T-helper 1 cell treated with Interleukin-12 subunit alpha and Interleukin-12 subunit beta and Interleukin-4 antibody, amounts not matched to agents 30 μg/mL and 1 μg/mL, for 36 hours (primary cell): ENCODE measurements at regions not wholly inside any gene's neighbourhood (a gene's known extent, or its start where the extent isn't known, plus 50 kb on each side); places are given as distances from the start of the nearest gene placed in this dataset.
"Not testable (repeated sequence)": the region's sequence is repeated elsewhere in the genome, so short reads cannot be mapped to it uniquely, and the experiment has no call there.

Experiments
- H3K27ac Mint-ChIP-seq: one replicate; pipeline ENCODE4 v1.8.0; 2021; ENCODE audit warnings: mild to moderate bottlenecking, mixed read lengths
- H3K27me3 Mint-ChIP-seq: one replicate; pipeline ENCODE4 v1.8.0; 2021; ENCODE audit warnings: low read depth, mixed read lengths
- H3K36me3 Mint-ChIP-seq: one replicate; pipeline ENCODE4 v1.8.0; 2021; ENCODE audit warnings: low read depth, mixed read lengths
- H3K4me1 Mint-ChIP-seq: one replicate; pipeline ENCODE4 v1.8.0; 2021; ENCODE audit warnings: low read depth, mixed read lengths
- H3K4me3 Mint-ChIP-seq: one replicate; pipeline ENCODE4 v1.8.0; 2021; ENCODE audit warnings: mild to moderate bottlenecking, moderate library complexity, mixed read lengths
- H3K9me3 Mint-ChIP-seq: one replicate; pipeline ENCODE4 v1.8.0; 2021; ENCODE audit warnings: mixed read lengths

- Mint-ChIP-seq H3K9me3 (peaks cover 20% of the 10 kb centered on the region), H3K4me3 (no peak overlapping the region), H3K4me1 (no peaks in the 10 kb centered on the region), H3K27ac (no peak overlapping the region), H3K27me3 (no peaks in the 10 kb centered on the region), H3K36me3 (no peaks in the 10 kb centered on the region)
Measured at GRCh38 chr2:56801214-56801613, 617.4 kb downstream of the CCDC85A start.

DNA sequence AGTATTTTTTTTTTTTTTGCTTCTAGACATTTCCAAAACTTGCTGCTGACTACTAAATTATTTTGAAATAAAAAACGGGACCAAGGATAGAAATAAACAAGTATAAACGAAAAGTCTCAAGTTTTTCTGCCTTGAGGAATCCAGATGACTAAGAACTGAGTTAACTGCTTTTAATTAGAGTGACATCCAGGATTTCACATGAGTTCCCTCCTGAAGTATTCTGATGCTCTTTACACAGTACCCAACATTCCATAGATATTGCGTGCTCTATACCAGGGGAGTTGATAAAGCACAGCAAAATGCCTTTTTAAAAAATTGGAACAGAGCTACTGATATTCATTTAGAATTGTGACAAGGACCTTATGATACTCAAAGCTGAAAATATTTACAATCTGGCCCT is 618.0 kb downstream of the CCDC85A start:
- no peak overlapping the region for H3K4me3 Mint-ChIP-seq
- no peaks in the 10 kb centered on the region for H3K27me3 Mint-ChIP-seq
- H3K9me3 Mint-ChIP-seq = peaks cover 20% of the 10 kb centered on the region
- no peaks in the 10 kb centered on the region for H3K4me1 Mint-ChIP-seq
- no peak overlapping the region for H3K27ac Mint-ChIP-seq
- no peaks in the 10 kb centered on the region for H3K36me3 Mint-ChIP-seq

GRCh38 chr2:56803596-56803995 is 619.8 kb downstream of the CCDC85A start:
- peaks cover 14% of the 10 kb centered on the region for H3K9me3 Mint-ChIP-seq
- no peaks in the 10 kb centered on the region for H3K4me1 Mint-ChIP-seq
- no peaks in the 10 kb centered on the region for H3K27me3 Mint-ChIP-seq
- H3K27ac Mint-ChIP-seq = no peak overlapping the region
- H3K36me3 Mint-ChIP-seq = no peaks in the 10 kb centered on the region
- H3K4me3 Mint-ChIP-seq = no peak overlapping the region

- no peak overlapping the region for H3K4me3 Mint-ChIP-seq
- H3K36me3 Mint-ChIP-seq = no peaks in the 10 kb centered on the region
- H3K9me3 Mint-ChIP-seq = peaks cover 13% of the 10 kb centered on the region
- H3K4me1 Mint-ChIP-seq = no peaks in the 10 kb centered on the region
- no peak overlapping the region for H3K27ac Mint-ChIP-seq
- H3K27me3 Mint-ChIP-seq = no peaks in the 10 kb centered on the region
Measured at GRCh38 chr2:56806924-56807323, 623.1 kb downstream of the CCDC85A start.

- peaks cover 17% of the 10 kb centered on the region for H3K9me3 Mint-ChIP-seq
- H3K36me3 Mint-ChIP-seq = no peaks in the 10 kb centered on the region
- no peak overlapping the region for H3K4me3 Mint-ChIP-seq
- H3K4me1 Mint-ChIP-seq = no peaks in the 10 kb centered on the region
- no peak overlapping the region for H3K27ac Mint-ChIP-seq
- H3K27me3 Mint-ChIP-seq = no peaks in the 10 kb centered on the region
Measured at GRCh38 chr2:56807861-56808260, 624.1 kb downstream of the CCDC85A start.

- Mint-ChIP-seq H3K4me3 (no peak overlapping the region), H3K27ac (no peak overlapping the region), H3K36me3 (no peaks in the 10 kb centered on the region), H3K9me3 (peaks cover 13% of the 10 kb centered on the region), H3K27me3 (no peaks in the 10 kb centered on the region), H3K4me1 (no peaks in the 10 kb centered on the region)
Measured at GRCh38 chr2:56811401-56811800, 627.6 kb downstream of the CCDC85A start.

- Mint-ChIP-seq H3K27ac (no peak overlapping the region), H3K36me3 (no peaks in the 10 kb centered on the region), H3K27me3 (no peaks in the 10 kb centered on the region), H3K4me3 (no peak overlapping the region), H3K4me1 (no peaks in the 10 kb centered on the region), H3K9me3 (peaks cover 13% of the 10 kb centered on the region)
Measured at GRCh38 chr2:56812432-56812831, 628.6 kb downstream of the CCDC85A start.

DNA sequence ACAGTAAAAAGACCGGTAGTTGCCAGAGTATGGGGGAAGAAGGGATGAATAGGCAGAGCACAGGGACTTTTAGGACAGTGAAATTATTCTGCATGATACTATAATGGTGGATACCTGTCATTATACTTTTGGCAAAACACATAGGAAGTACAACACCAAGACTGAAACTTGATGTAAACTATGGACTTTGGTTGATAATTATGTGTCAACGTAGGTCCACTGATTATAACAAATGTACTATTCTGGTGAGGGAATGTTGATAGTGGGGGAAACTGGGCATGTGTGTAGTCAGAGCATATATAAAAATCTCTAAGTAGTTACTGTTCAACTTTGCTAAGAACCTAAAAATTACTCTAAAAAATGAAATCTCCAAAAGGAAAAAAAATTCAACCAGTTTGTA is 629.7 kb downstream of the CCDC85A start:
- no peak overlapping the region for H3K27ac Mint-ChIP-seq
- peaks cover 21% of the 10 kb centered on the region for H3K9me3 Mint-ChIP-seq
- H3K36me3 Mint-ChIP-seq = no peaks in the 10 kb centered on the region
- H3K4me3 Mint-ChIP-seq = no peak overlapping the region
- no peaks in the 10 kb centered on the region for H3K4me1 Mint-ChIP-seq
- no peaks in the 10 kb centered on the region for H3K27me3 Mint-ChIP-seq

DNA sequence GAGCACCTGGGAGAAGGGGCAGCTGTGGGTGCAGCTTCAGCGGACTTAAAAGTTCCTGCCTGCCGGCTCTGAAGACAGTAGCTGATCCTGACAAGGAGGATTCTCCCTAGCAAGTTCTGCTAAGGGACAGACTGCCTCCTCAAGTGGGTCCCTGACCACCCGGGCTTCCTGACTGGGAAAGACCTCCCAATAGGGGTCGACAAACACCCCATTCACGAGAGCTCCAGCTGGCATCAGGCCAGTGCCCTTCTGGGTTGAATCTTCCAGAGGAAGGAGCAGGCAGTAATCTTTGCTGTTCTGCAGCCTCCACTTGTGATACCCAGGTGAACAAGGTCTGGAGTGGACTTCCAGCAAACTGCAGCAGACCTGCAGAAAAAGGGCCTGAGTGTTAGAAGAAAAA is 632.9 kb downstream of the CCDC85A start:
- Mint-ChIP-seq H3K27ac (no peak overlapping the region), H3K4me3 (no peak overlapping the region), H3K36me3 (no peaks in the 10 kb centered on the region), H3K4me1 (no peaks in the 10 kb centered on the region), H3K9me3 (peaks cover 33% of the 10 kb centered on the region), H3K27me3 (no peaks in the 10 kb centered on the region)

GRCh38 chr2:56831780-56832179 is 648.0 kb downstream of the CCDC85A start:
- Mint-ChIP-seq H3K4me1 (no peaks in the 10 kb centered on the region), H3K36me3 (no peaks in the 10 kb centered on the region), H3K9me3 (peaks cover 4% of the 10 kb centered on the region), H3K27me3 (no peaks in the 10 kb centered on the region), H3K27ac (no peak overlapping the region), H3K4me3 (no peak overlapping the region)

GRCh38 chr2:56834686-56835085 is 650.9 kb downstream of the CCDC85A start:
- Mint-ChIP-seq H3K4me1 (no peaks in the 10 kb centered on the region), H3K36me3 (no peaks in the 10 kb centered on the region), H3K27ac (no peak overlapping the region), H3K4me3 (no peak overlapping the region), H3K27me3 (no peaks in the 10 kb centered on the region), H3K9me3 (peaks cover 7% of the 10 kb centered on the region)

GRCh38 chr2:56840009-56840408 is 656.2 kb downstream of the CCDC85A start:
- not testable (repeated sequence) for H3K4me1 Mint-ChIP-seq, H3K4me3 Mint-ChIP-seq, H3K27me3 Mint-ChIP-seq, H3K27ac Mint-ChIP-seq, H3K36me3 Mint-ChIP-seq
- H3K9me3 Mint-ChIP-seq = peaks cover 11% of the 10 kb centered on the region

GRCh38 chr2:56860991-56861390 is 677.2 kb downstream of the CCDC85A start:
- Mint-ChIP-seq H3K4me1 (no peaks in the 10 kb centered on the region), H3K27ac (no peak overlapping the region), H3K36me3 (no peaks in the 10 kb centered on the region), H3K9me3 (peaks cover 15% of the 10 kb centered on the region), H3K4me3 (no peak overlapping the region), H3K27me3 (no peaks in the 10 kb centered on the region)

DNA sequence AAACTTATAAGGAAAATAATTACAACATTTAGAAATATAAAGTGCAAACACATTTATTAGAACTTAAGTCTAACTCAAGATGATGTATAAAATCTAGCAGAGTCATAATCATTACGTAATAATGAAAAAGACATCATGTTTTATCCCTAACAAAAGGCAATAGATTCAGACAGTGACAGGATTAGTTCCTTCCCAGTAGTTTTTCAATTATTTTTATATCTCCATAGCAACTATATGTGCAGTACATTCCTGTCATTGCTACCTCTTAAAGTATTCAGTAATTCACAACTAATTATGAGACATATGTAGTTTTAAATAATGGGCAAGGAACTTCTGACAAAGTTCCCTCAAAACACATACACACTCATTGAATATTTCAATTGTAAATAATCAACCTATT is 687.9 kb downstream of the CCDC85A start:
- Mint-ChIP-seq H3K9me3 (peaks cover 11% of the 10 kb centered on the region), H3K27ac (no peak overlapping the region), H3K4me3 (no peak overlapping the region), H3K27me3 (no peaks in the 10 kb centered on the region), H3K4me1 (no peaks in the 10 kb centered on the region), H3K36me3 (no peaks in the 10 kb centered on the region)

GRCh38 chr2:56874717-56875116 is 690.9 kb downstream of the CCDC85A start:
- H3K9me3 Mint-ChIP-seq = peaks cover 18% of the 10 kb centered on the region
- no peaks in the 10 kb centered on the region for H3K27me3 Mint-ChIP-seq
- H3K4me1 Mint-ChIP-seq = no peaks in the 10 kb centered on the region
- H3K4me3 Mint-ChIP-seq = no peak overlapping the region
- no peak overlapping the region for H3K27ac Mint-ChIP-seq
- no peaks in the 10 kb centered on the region for H3K36me3 Mint-ChIP-seq

DNA sequence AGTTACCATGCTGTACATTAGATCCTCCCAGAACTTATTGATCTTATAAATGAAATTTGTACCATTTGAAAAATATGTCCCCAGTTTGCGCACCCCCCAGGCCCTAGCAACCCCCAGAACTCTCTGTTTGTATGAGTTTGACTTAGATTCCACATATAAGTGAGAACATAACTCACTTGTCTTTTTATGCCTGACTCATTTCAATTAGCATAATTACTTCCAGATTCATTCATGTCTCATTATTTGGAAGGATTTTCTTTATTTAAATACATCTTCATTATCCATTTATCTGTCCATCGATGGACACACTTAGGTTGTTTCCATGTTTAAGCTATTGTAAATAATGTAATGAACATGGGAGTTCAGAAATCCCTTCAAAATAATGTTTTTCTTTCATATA is 705.9 kb downstream of the CCDC85A start:
- H3K27me3 Mint-ChIP-seq = no peaks in the 10 kb centered on the region
- no peaks in the 10 kb centered on the region for H3K36me3 Mint-ChIP-seq
- no peaks in the 10 kb centered on the region for H3K4me1 Mint-ChIP-seq

More for the DNA sequence above, 705.9 kb downstream of the CCDC85A start:
- Mint-ChIP-seq H3K9me3 (peaks cover 11% of the 10 kb centered on the region), H3K4me3 (no peak overlapping the region), H3K27ac (no peak overlapping the region)
